Heart right ventricle (tissue), 16 donors: ENCODE measurements at regions not wholly inside any gene's neighbourhood (a gene's known extent, or its start where the extent isn't known, plus 50 kb on each side); places are given as distances from the start of the nearest gene placed in this dataset.
A peak's percentile ranks its signal among the peaks of the same experiment; 100 is the strongest.

ENCODE experiments used
- ATAC-seq, 8 donors: fragments of 200-7000 bp; cut with Tn5 transposase; one replicate each; pipeline ENCODE4 v1.9.1; 2020; ENCODE audit warnings: mild to moderate bottlenecking in 8 of 8, moderate library complexity in 8 of 8, moderate number of reproducible peaks in 1 of 8
- DNase-seq, 2 donors: peaks; one replicate each; pipeline ENCODE4 v3.0.0-alpha.2; 2020
- H3K27ac ChIP-seq, 10 donors: fragments of 200-600 bp; sonication (generic) in 2 of 10; one replicate each; pipeline versions ENCODE4 v1.5.0 to v1.8.0; 2020 to 2022; ENCODE audit warnings: mild to moderate bottlenecking in 3 of 10
- H3K27me3 ChIP-seq, 7 donors: fragments of 200-600 bp; one replicate each; pipeline ENCODE4 v1.8.0; 2021 to 2022; ENCODE audit warnings: mild to moderate bottlenecking in 2 of 7
- H3K36me3 ChIP-seq, 9 donors: fragments of 200-600 bp; sonication (generic) in 1 of 9; one replicate each; pipeline versions ENCODE4 v1.5.0 to v1.8.0; 2020 to 2022; ENCODE audit warnings: mild to moderate bottlenecking in 2 of 9
- H3K4me1 ChIP-seq, 9 donors: fragments of 200-600 bp; sonication (generic) in 1 of 9; one replicate each; pipeline versions ENCODE4 v1.5.0 to v1.8.0; 2020 to 2022; ENCODE audit warnings: mild to moderate bottlenecking in 4 of 9
- H3K4me3 ChIP-seq, 10 donors: fragments of 200-600 bp; sonication (generic) in 2 of 10; one replicate each; pipeline versions ENCODE4 v1.5.0 to v1.8.0; 2020 to 2022; ENCODE audit warnings: mild to moderate bottlenecking in 7 of 10, moderate library complexity in 2 of 10
- H3K9me3 ChIP-seq, 11 donors: fragments of 200-600 bp in 10 of 11; sonication (generic) in 2 of 11; one replicate each; pipeline versions ENCODE4 v1.5.0 to v1.8.0; 2013 to 2022; ENCODE audit warnings: mild to moderate bottlenecking in 2 of 11, control low read depth in 1 of 11, moderate library complexity in 1 of 11
- CTCF ChIP-seq, 9 donors: fragments of 200-600 bp; sonication (generic) in 2 of 9; IDR thresholded peaks; one replicate each; pipeline versions ENCODE4 v1.5.0 to v1.8.0; 2021 to 2022; ENCODE audit warnings: antibody characterized with exemption in 9 of 9, mild to moderate bottlenecking in 5 of 9, moderate library complexity in 1 of 9
- WGBS, 2 donors: extraction: QIAGEN DNeasy Blood & Tissue Kit; methylation state at CpG; one replicate each; pipeline ENCODE4 v1.1.7; 2013; ENCODE audit warnings: inconsistent platforms in 1 of 2; 5-methylcytosine and 5-hydroxymethylcytosine counted together
- intact Hi-C, 10 donors: fragments of 100-400 bp; cut with DNase I; formaldehyde crosslinking; loops; one replicate each; pipeline versions ENCODE4 v1.11.1 to v1.14.2; 2022
- donor health status: Arrhythmogenic right ventricular cardiomyopathy.
- donor health status: ischemic (EF 13 %, LVEDD 7.1; RV severe dilation, severe dysfunction).
- donor health status: healthy with polysubstance abuse.
- donor health status: DM: no; HTN: yes; CAD: no.
- donor health status: DM: no; HTN: no; CAD: no.
- donor health status: ischemic (EF 25% LVEDD 6.9; RV normal size, moderate dysfunction).
- donor health status: ischemic (EF 25% LVEDD 5.7; RV mildly dilated, moderate dysfunction).
- donor health status: healthy.
- donor health status: DM: yes; HTN: yes; CAD: no.
- donor health status: Ischemic cardiomyopathy.
- donor health status: ischemic (EF 35%, LVEDD 5.7; RV mildly dilated, moderate dysfunction).
- donor health status: nonischemic (EF 11% LVEDD 7.7; RV severe dilation, severe dysfunction).
- donor health status: DM: yes; HTN: yes; CAD: no.
- donor health status: PGD.
- donor health status: ischemic (EF 29% LVEDD 5.4; RV normal size, mild dysfunction).
- donor health status: nonischemic (EF 23%, LVEDD 6.1; RV moderate dilation, normal function).

DNA sequence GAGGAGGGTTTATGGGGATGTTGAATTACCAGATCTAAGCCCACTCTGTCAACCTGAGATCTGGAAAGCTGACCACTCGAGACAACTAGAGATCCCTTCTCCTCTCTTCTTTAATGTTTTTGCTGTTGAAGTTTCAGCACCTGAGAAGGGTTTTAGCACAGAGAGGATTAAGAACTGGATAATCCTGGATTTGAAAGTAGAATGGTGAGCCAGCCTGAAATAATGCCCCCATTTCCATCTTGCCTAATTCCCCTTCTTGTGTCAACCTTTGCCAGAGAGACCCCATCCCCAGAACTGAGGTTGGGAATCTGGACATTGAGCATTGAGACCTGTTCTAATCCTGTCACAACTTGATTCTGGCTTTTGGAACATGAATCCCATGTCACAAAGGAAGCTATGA lies 87.8 kb upstream of the RFLNA start:
- peaks cover 0 to 34% (median 15%) of the 10 kb centered on the region in 11 donors for H3K9me3 ChIP-seq
- DNase-seq (no peak), ATAC-seq (no peak)
- peaks cover 0 to 31% (median 3%) of the 10 kb centered on the region in 7 donors for H3K27me3 ChIP-seq
- H3K4me3 ChIP-seq: no peak overlapping the region
- H3K36me3 ChIP-seq: no peaks in the 10 kb centered on the region
- intact Hi-C loops: no loop called here
- H3K27ac ChIP-seq: no peak overlapping the region
- peaks cover 0 to 5% (median 0%) of the 10 kb centered on the region in 9 donors for H3K4me1 ChIP-seq
- TF ChIP-seq CTCF (IDR thresholded peaks at IDR 0.05): no peak
- 74 to 78% methylated on average over 1 of the region's 1 CpG for WGBS, 2 donors

- peaks cover 0 to 5% (median 0%) of the 10 kb centered on the region in 9 donors for H3K4me1 ChIP-seq
- no peak for TF ChIP-seq CTCF (IDR thresholded peaks at IDR 0.05)
- peaks cover 0 to 31% (median 3%) of the 10 kb centered on the region in 7 donors for H3K27me3 ChIP-seq
- no peaks in the 10 kb centered on the region for H3K36me3 ChIP-seq
- 21 to 37% methylated on average over 15 of the region's 15 CpGs for WGBS, 2 donors
- no peak overlapping the region for H3K27ac ChIP-seq
- intact Hi-C loops: no loop called here
- DNase-seq (no peak), ATAC-seq (no peak)
- no peak overlapping the region for H3K4me3 ChIP-seq
- H3K9me3 ChIP-seq: peaks cover 0 to 34% (median 15%) of the 10 kb centered on the region in 11 donors
These were observed 87.3 kb upstream of the RFLNA start for GRCh38 chr12:124207617-124208016.

- Histone ChIP-seq H3K9me3 (peaks cover 0 to 34% (median 15%) of the 10 kb centered on the region in 11 donors), H3K27me3 (peaks cover 0 to 31% (median 3%) of the 10 kb centered on the region in 7 donors), H3K36me3 (no peaks in the 10 kb centered on the region), H3K4me1 (peaks cover 0 to 5% (median 0%) of the 10 kb centered on the region in 9 donors), H3K27ac (no peak overlapping the region), H3K4me3 (peak overlapping the region in 1 of 10 donors; percentile 15)
- DNase-seq (no peak), ATAC-seq (peak in 2 of 8 donors; percentile 28 to 41)
- intact Hi-C loops: no loop called here
- 63 to 65% methylated on average over 15 of the region's 15 CpGs for WGBS, 2 donors
- no peak for TF ChIP-seq CTCF (IDR thresholded peaks at IDR 0.05)
These were observed 86.4 kb upstream of the RFLNA start for GRCh38 chr12:124208489-124208888.

DNA sequence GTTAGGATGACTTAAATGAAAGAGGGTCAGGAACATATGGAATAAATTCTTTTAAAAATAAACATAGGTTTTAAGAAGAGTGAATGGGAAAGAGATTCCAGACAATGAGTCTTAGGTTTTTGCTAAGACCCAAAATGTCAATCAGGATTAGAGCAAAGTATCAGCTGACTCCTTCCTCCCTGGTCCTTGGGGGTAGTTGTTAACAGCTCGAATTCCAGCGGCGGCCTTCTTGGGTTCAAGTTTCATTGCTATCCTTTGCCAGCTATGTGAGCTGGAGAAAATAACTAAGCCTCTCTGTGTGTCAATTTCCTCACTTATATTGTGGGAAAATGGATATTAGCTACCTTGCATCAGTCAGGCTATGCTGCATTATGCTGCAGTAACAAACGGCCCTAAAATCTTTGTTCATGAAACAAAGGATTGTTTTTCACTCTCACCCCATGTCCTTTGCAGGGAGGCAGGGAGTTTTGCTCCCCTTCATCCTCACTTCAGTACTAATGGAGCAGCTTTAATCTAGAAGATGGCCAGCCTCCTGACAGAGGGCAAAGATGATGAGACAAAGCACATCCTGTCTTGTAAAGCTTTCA lies 83.8 kb upstream of the RFLNA start:
- Histone ChIP-seq H3K36me3 (no peaks in the 10 kb centered on the region), H3K9me3 (peaks cover 0 to 35% (median 11%) of the 10 kb centered on the region in 11 donors), H3K4me1 (peaks cover 0 to 5% (median 0%) of the 10 kb centered on the region in 9 donors), H3K27me3 (peaks cover 0 to 27% (median 3%) of the 10 kb centered on the region in 7 donors), H3K27ac (no peak overlapping the region), H3K4me3 (no peak overlapping the region)
- ATAC-seq (no peak), DNase-seq (no peak)
- no peak for TF ChIP-seq CTCF (IDR thresholded peaks at IDR 0.05)
- intact Hi-C loops: no loop called here
- 86 to 94% methylated on average over 4 of the region's 4 CpGs for WGBS, 2 donors
